Left renal cortex interstitium (tissue), 4 donors: ENCODE measurements at regions not wholly inside any gene's neighbourhood (a gene's known extent, or its start where the extent isn't known, plus 50 kb on each side); places are given as distances from the start of the nearest gene placed in this dataset.

ENCODE experiments used
- DNase-seq, 4 donors: peaks; one replicate each; pipeline ENCODE4 v3.0.0-alpha.2; 2013; ENCODE audit warnings: low read depth in 4 of 4, low spot score in 2 of 4, missing footprints in 1 of 4

- DNase-seq, result no peak
Observed at GRCh38 chr1:59075021-59075420, 221.9 kb upstream of the FGGY start.

GRCh38 chr1:59076612-59077011 is 220.3 kb upstream of the FGGY start:
- no peak for DNase-seq

- no peak for DNase-seq
Observed at GRCh38 chr1:59077466-59078069, 219.3 kb upstream of the FGGY start.

GRCh38 chr1:59078070-59078800 is 218.7 kb upstream of the FGGY start:
- no peak for DNase-seq

- DNase-seq, result no peak
Observed at GRCh38 chr1:59078866-59079265, 218.0 kb upstream of the FGGY start.

GRCh38 chr1:59079434-59080140 is 217.3 kb upstream of the FGGY start:
- DNase-seq, result no peak

GRCh38 chr1:59081181-59081580 is 215.7 kb upstream of the FGGY start:
- DNase-seq, result no peak

GRCh38 chr1:59081795-59082194 is 215.1 kb upstream of the FGGY start:
- no peak for DNase-seq

GRCh38 chr1:59083946-59084865 is 212.7 kb upstream of the FGGY start:
- DNase-seq, result peak in 1 of 4 donors; percentile 16

GRCh38 chr1:59085101-59085500 is 211.8 kb upstream of the FGGY start:
- no peak for DNase-seq

GRCh38 chr1:59089036-59089798 is 207.7 kb upstream of the FGGY start:
- no peak for DNase-seq

- no peak for DNase-seq
Observed at GRCh38 chr1:59089922-59090457, 206.9 kb upstream of the FGGY start.

GRCh38 chr1:59092126-59092525 is 204.8 kb upstream of the FGGY start:
- DNase-seq, result no peak

GRCh38 chr1:59094001-59094400 is 202.9 kb upstream of the FGGY start:
- no peak for DNase-seq

- no peak for DNase-seq
Observed at GRCh38 chr1:59096501-59096900, 200.4 kb upstream of the FGGY start.

GRCh38 chr1:59098655-59099054 is 198.2 kb upstream of the FGGY start:
- DNase-seq, result no peak

GRCh38 chr1:59100708-59101374 is 196.1 kb upstream of the FGGY start:
- no peak for DNase-seq

GRCh38 chr1:59101518-59101917 is 195.4 kb upstream of the FGGY start:
- no peak for DNase-seq

- no peak for DNase-seq
Observed at GRCh38 chr1:59103457-59103856, 193.4 kb upstream of the FGGY start.
